SJSA1 (cell line): ENCODE measurements at regions not wholly inside any gene's neighbourhood (a gene's known extent, or its start where the extent isn't known, plus 50 kb on each side); places are given as distances from the start of the nearest gene placed in this dataset.

ENCODE experiments used
- DNase-seq, 2 experiments: peaks; one replicate each; pipeline ENCODE4 v3.0.0-alpha.2; 2015 to 2020; ENCODE audit warnings: low spot score in 2 of 2, low read depth in 1 of 2
- H3K27ac ChIP-seq: fragments of 250-450 bp; sonication (Bioruptor Pico); 2 replicates; pipeline ENCODE4 v1.5.1; 2020; ENCODE audit warnings: mild to moderate bottlenecking, moderate library complexity
- H3K27me3 ChIP-seq: fragments of 250-450 bp; sonication (Bioruptor Pico); replicated peaks from 2 replicates; pipeline ENCODE4 v1.5.1; 2020; ENCODE audit warnings: mild to moderate bottlenecking, moderate library complexity
- H3K36me3 ChIP-seq: fragments of 250-450 bp; sonication (Bioruptor Pico); 2 replicates; pipeline ENCODE4 v1.5.1; 2020; ENCODE audit warnings: mild to moderate bottlenecking
- H3K4me1 ChIP-seq: fragments of 250-450 bp; sonication (Bioruptor Pico); replicated peaks from 2 replicates; pipeline ENCODE4 v1.6.1; 2021; ENCODE audit warnings: mild to moderate bottlenecking
- H3K4me3 ChIP-seq: fragments of 250-450 bp; sonication (Bioruptor Pico); 2 replicates; pipeline ENCODE4 v1.5.1; 2020; ENCODE audit warnings: mild to moderate bottlenecking
- H3K9me3 ChIP-seq: fragments of 250-450 bp; sonication (Bioruptor Pico); replicated peaks from 2 replicates; pipeline ENCODE4 v1.5.1; 2020; ENCODE audit warnings: mild to moderate bottlenecking

GRCh38 chr1:106780806-106781569, 275.5 kb upstream of the PRMT6 start:
- Histone ChIP-seq H3K4me3 (no peak overlapping the region), H3K27me3 (no peaks in the 10 kb centered on the region), H3K9me3 (no peaks in the 10 kb centered on the region; the same call in 1 of the 2 replicates), H3K36me3 (no peaks in the 10 kb centered on the region), H3K27ac (no peak overlapping the region), H3K4me1 (no peaks in the 10 kb centered on the region)
- no peak for DNase-seq

GRCh38 chr1:106785176-106785575, 271.3 kb upstream of the PRMT6 start:
- no peak overlapping the region for H3K4me3 ChIP-seq
- DNase-seq: no peak

GRCh38 chr1:106787520-106787919, 269.0 kb upstream of the PRMT6 start:
- H3K36me3 ChIP-seq: no peaks in the 10 kb centered on the region
- H3K27me3 ChIP-seq: no peaks in the 10 kb centered on the region

More at GRCh38 chr1:106785176-106785575, 271.3 kb upstream of the PRMT6 start:
- Histone ChIP-seq H3K27ac (no peak overlapping the region), H3K9me3 (no peaks in the 10 kb centered on the region; the same call in 1 of the 2 replicates), H3K36me3 (no peaks in the 10 kb centered on the region), H3K4me1 (no peaks in the 10 kb centered on the region), H3K27me3 (no peaks in the 10 kb centered on the region)

GRCh38 chr1:106789686-106790085, 266.8 kb upstream of the PRMT6 start:
- Histone ChIP-seq H3K4me1 (no peaks in the 10 kb centered on the region), H3K27me3 (no peaks in the 10 kb centered on the region), H3K36me3 (no peaks in the 10 kb centered on the region), H3K9me3 (peaks cover 3% of the 10 kb centered on the region; the same call in 1 of the 2 replicates), H3K27ac (no peak overlapping the region), H3K4me3 (no peak overlapping the region)
- no peak for DNase-seq

More at GRCh38 chr1:106787520-106787919, 269.0 kb upstream of the PRMT6 start:
- Histone ChIP-seq H3K9me3 (peaks cover 3% of the 10 kb centered on the region; the same call in 1 of the 2 replicates), H3K27ac (no peak overlapping the region), H3K4me1 (no peaks in the 10 kb centered on the region), H3K4me3 (no peak overlapping the region)
- no peak for DNase-seq

GRCh38 chr1:106791041-106791440, 265.4 kb upstream of the PRMT6 start:
- H3K9me3 ChIP-seq: peaks cover 3% of the 10 kb centered on the region; the same call in 1 of the 2 replicates
- H3K4me1 ChIP-seq: no peaks in the 10 kb centered on the region
- DNase-seq: no peak
- H3K36me3 ChIP-seq: no peaks in the 10 kb centered on the region
- H3K27ac ChIP-seq: no peak overlapping the region
- no peaks in the 10 kb centered on the region for H3K27me3 ChIP-seq
- H3K4me3 ChIP-seq: no peak overlapping the region

GRCh38 chr1:106793651-106794050, 262.8 kb upstream of the PRMT6 start:
- Histone ChIP-seq H3K36me3 (no peaks in the 10 kb centered on the region), H3K4me3 (no peak overlapping the region), H3K4me1 (no peaks in the 10 kb centered on the region), H3K9me3 (peaks cover 3% of the 10 kb centered on the region; the same call in 1 of the 2 replicates), H3K27ac (no peak overlapping the region), H3K27me3 (no peaks in the 10 kb centered on the region)
- no peak for DNase-seq

GRCh38 chr1:106798991-106799390, 257.5 kb upstream of the PRMT6 start:
- DNase-seq: no peak
- no peak overlapping the region for H3K27ac ChIP-seq
- H3K36me3 ChIP-seq: no peaks in the 10 kb centered on the region
- no peaks in the 10 kb centered on the region for H3K4me1 ChIP-seq
- no peaks in the 10 kb centered on the region for H3K27me3 ChIP-seq
- H3K9me3 ChIP-seq: 0 out of 2 replicates have a peak, but pooled peaks cover 6% of the 10 kb centered on the region
- H3K4me3 ChIP-seq: no peak overlapping the region

GRCh38 chr1:106802181-106802580, 254.3 kb upstream of the PRMT6 start:
- no peaks in the 10 kb centered on the region for H3K36me3 ChIP-seq
- 0 out of 2 replicates have a peak, but pooled peaks cover 6% of the 10 kb centered on the region for H3K9me3 ChIP-seq
- H3K4me1 ChIP-seq: no peaks in the 10 kb centered on the region
- no peak overlapping the region for H3K4me3 ChIP-seq
- H3K27me3 ChIP-seq: no peaks in the 10 kb centered on the region
- H3K27ac ChIP-seq: no peak overlapping the region
- no peak for DNase-seq

GRCh38 chr1:106814418-106814817, 242.1 kb upstream of the PRMT6 start:
- DNase-seq: no peak
- Histone ChIP-seq H3K27me3 (no peaks in the 10 kb centered on the region), H3K27ac (no peak overlapping the region), H3K4me1 (no peaks in the 10 kb centered on the region), H3K4me3 (no peak overlapping the region), H3K36me3 (no peaks in the 10 kb centered on the region), H3K9me3 (no peaks in the 10 kb centered on the region)

- H3K27ac ChIP-seq: no peak overlapping the region
- no peaks in the 10 kb centered on the region for H3K36me3 ChIP-seq
- no peak for DNase-seq
- H3K27me3 ChIP-seq: no peaks in the 10 kb centered on the region
- H3K4me1 ChIP-seq: no peaks in the 10 kb centered on the region
- H3K4me3 ChIP-seq: no peak overlapping the region
- 0 out of 2 replicates have a peak, but pooled peaks cover 3% of the 10 kb centered on the region for H3K9me3 ChIP-seq
These were observed 238.9 kb upstream of the PRMT6 start for GRCh38 chr1:106817575-106817974.

GRCh38 chr1:106831511-106831910, 225.0 kb upstream of the PRMT6 start:
- no peak for DNase-seq
- H3K4me3 ChIP-seq: no peak overlapping the region
- H3K27ac ChIP-seq: no peak overlapping the region
- H3K9me3 ChIP-seq: no peaks in the 10 kb centered on the region; the same call in 1 of the 2 replicates
- no peaks in the 10 kb centered on the region for H3K27me3 ChIP-seq
- H3K36me3 ChIP-seq: no peaks in the 10 kb centered on the region
- H3K4me1 ChIP-seq: no peaks in the 10 kb centered on the region

GRCh38 chr1:106836708-106837107, 219.8 kb upstream of the PRMT6 start:
- no peaks in the 10 kb centered on the region for H3K36me3 ChIP-seq
- DNase-seq: no peak
- no peaks in the 10 kb centered on the region for H3K27me3 ChIP-seq
- no peaks in the 10 kb centered on the region for H3K4me1 ChIP-seq
- no peak overlapping the region for H3K27ac ChIP-seq
- H3K4me3 ChIP-seq: no peak overlapping the region
- no peaks in the 10 kb centered on the region; the same call in 1 of the 2 replicates for H3K9me3 ChIP-seq

GRCh38 chr1:106843518-106843917, 213.0 kb upstream of the PRMT6 start:
- Histone ChIP-seq H3K27me3 (no peaks in the 10 kb centered on the region), H3K9me3 (no peaks in the 10 kb centered on the region; the same call in none of the 2 replicates), H3K4me1 (no peaks in the 10 kb centered on the region), H3K4me3 (no peak overlapping the region), H3K27ac (no peak overlapping the region), H3K36me3 (no peaks in the 10 kb centered on the region)
- DNase-seq: no peak

GRCh38 chr1:106846656-106847055, 209.8 kb upstream of the PRMT6 start:
- Histone ChIP-seq H3K4me3 (no peak overlapping the region), H3K27ac (no peak overlapping the region), H3K27me3 (no peaks in the 10 kb centered on the region), H3K9me3 (peaks cover 4% of the 10 kb centered on the region), H3K36me3 (no peaks in the 10 kb centered on the region), H3K4me1 (no peaks in the 10 kb centered on the region)
- DNase-seq: no peak
